Esophagus muscularis mucosa (tissue), 3 donors: ENCODE measurements at regions not wholly inside any gene's neighbourhood (a gene's known extent, or its start where the extent isn't known, plus 50 kb on each side); places are given as distances from the start of the nearest gene placed in this dataset.

Source experiments
- CTCF ChIP-seq, 3 experiments: fragments of 200-600 bp in 2 of 3; fragments of 450-650 bp in 1 of 3; sonication (generic) in 2 of 3; IDR thresholded peaks; one replicate each; pipeline ENCODE4 v1.5.1; 2017 to 2019; ENCODE audit warnings: antibody characterized with exemption in 3 of 3, mild to moderate bottlenecking in 2 of 3, moderate library complexity in 1 of 3
- POLR2A ChIP-seq: fragments of 450-650 bp; IDR thresholded peaks from one replicate; pipeline ENCODE4 v1.6.1; 2017; ENCODE audit warnings: antibody characterized with exemption, moderate library complexity, mild to moderate bottlenecking, low read depth

- TF ChIP-seq CTCF (IDR thresholded peaks at IDR 0.05) (no peak), POLR2A (no peak)
These were observed 151.6 kb downstream of the ACTR3B start for GRCh38 chr7:152911226-152911560.
